ENCODE measurements at regions not wholly inside any gene's neighbourhood (a gene's known extent, or its start where the extent isn't known, plus 50 kb on each side); places are given as distances from the start of the nearest gene placed in this dataset.

GRCh38 chr6:109315341-109316110 lies 66.7 kb downstream of the CD164 start:
- peak; percentile 75 for DNase-seq

GRCh38 chr6:109314313-109314712 lies 68.0 kb downstream of the CD164 start:
- DNase-seq: peak; percentile 28

GRCh38 chr6:109313139-109313538 lies 69.1 kb downstream of the CD164 start:
- no peak for DNase-seq

- DNase-seq: no peak
Observed at GRCh38 chr6:109311471-109311870, 70.8 kb downstream of the CD164 start.

GRCh38 chr6:109309917-109310316 lies 72.3 kb downstream of the CD164 start:
- no peak for DNase-seq

- no peak for DNase-seq
Observed at GRCh38 chr6:109308018-109308492, 74.2 kb downstream of the CD164 start.

GRCh38 chr6:109306733-109307132 lies 75.5 kb downstream of the CD164 start:
- DNase-seq: no peak

GRCh38 chr6:109305028-109305427 lies 77.2 kb downstream of the CD164 start:
- DNase-seq: no peak

GRCh38 chr6:109304284-109305015 lies 77.8 kb downstream of the CD164 start:
- no peak for DNase-seq

GRCh38 chr6:109303640-109304283 lies 78.5 kb downstream of the CD164 start:
- DNase-seq: no peak

- no peak for DNase-seq
Observed at GRCh38 chr6:109303164-109303563, 79.1 kb downstream of the CD164 start.

- no peak for DNase-seq
Observed at GRCh38 chr6:109302176-109302575, 80.1 kb downstream of the CD164 start.

- no peak for DNase-seq
Observed at GRCh38 chr6:109301418-109301817, 80.8 kb downstream of the CD164 start.

GRCh38 chr6:109300874-109301273 lies 81.4 kb downstream of the CD164 start:
- DNase-seq: no peak

GRCh38 chr6:109299776-109300564 lies 82.3 kb downstream of the CD164 start:
- DNase-seq: no peak

GRCh38 chr6:109299265-109299607 lies 83.0 kb downstream of the CD164 start:
- DNase-seq: no peak

- DNase-seq: no peak
Observed at GRCh38 chr6:109298605-109299264, 83.5 kb downstream of the CD164 start.

- DNase-seq: no peak
Observed at GRCh38 chr6:109297406-109298110, 84.7 kb downstream of the CD164 start.

- no peak for DNase-seq
Observed at GRCh38 chr6:109296971-109297372, 85.3 kb downstream of the CD164 start.

- no peak for DNase-seq
Observed at GRCh38 chr6:109296452-109296851, 85.8 kb downstream of the CD164 start.

- no peak for DNase-seq
Observed at GRCh38 chr6:109295774-109296156, 86.5 kb downstream of the CD164 start.
